GM23338 (cell line): ENCODE measurements at regions not wholly inside any gene's neighbourhood (a gene's known extent, or its start where the extent isn't known, plus 50 kb on each side); places are given as distances from the start of the nearest gene placed in this dataset.

Experiments
- ATAC-seq: fragments of 200-7000 bp; cut with Tn5 transposase; 3 replicates; pipeline ENCODE4 v1.9.1; 2020
- DNase-seq: peaks from one replicate; pipeline ENCODE4 v3.0.0-alpha.2; 2015; ENCODE audit warnings: low spot score
- H2AFZ ChIP-seq: fragments of 200-600 bp; sonication (generic); 2 replicates; pipeline ENCODE4 v1.8.0; 2016; ENCODE audit warnings: antibody characterized with exemption, mild to moderate bottlenecking, moderate library complexity
- H3F3A ChIP-seq: fragments of 200-600 bp; sonication (generic); replicated peaks from 2 replicates; pipeline ENCODE4 v1.8.0; 2017; ENCODE audit warnings: antibody characterized with exemption, mixed run types, low read depth
- H3K27ac ChIP-seq: fragments of 200-600 bp; sonication (generic); 2 replicates; pipeline ENCODE4 v1.6.1; 2016; ENCODE audit warnings: low read depth
- H3K27me3 ChIP-seq: fragments of 200-600 bp; sonication (generic); 2 replicates; pipeline ENCODE4 v1.8.0; 2016; ENCODE audit warnings: mild to moderate bottlenecking, mixed run types, moderate library complexity; ENCODE audit not compliant: insufficient read depth
- H3K36me3 ChIP-seq: fragments of 200-600 bp; sonication (generic); 2 replicates; pipeline ENCODE4 v1.8.0; 2016; ENCODE audit warnings: mild to moderate bottlenecking; ENCODE audit not compliant: insufficient read depth
- H3K4me1 ChIP-seq: fragments of 200-600 bp; sonication (generic); 2 replicates; pipeline ENCODE4 v1.8.0; 2016; ENCODE audit warnings: mild to moderate bottlenecking, moderate library complexity; ENCODE audit not compliant: insufficient read depth
- H3K4me2 ChIP-seq: fragments of 200-600 bp; sonication (generic); 2 replicates; pipeline ENCODE4 v1.7.1; 2017; ENCODE audit warnings: mixed run types
- H3K4me3 ChIP-seq: fragments of 200-600 bp; sonication (generic); 2 replicates; pipeline ENCODE4 v1.6.1; 2016; ENCODE audit warnings: mixed run types
- H3K79me2 ChIP-seq: fragments of 200-600 bp; sonication (generic); replicated peaks from 2 replicates; pipeline ENCODE4 v1.8.0; 2017; ENCODE audit warnings: mild to moderate bottlenecking; ENCODE audit not compliant: insufficient read depth
- H3K9me2 ChIP-seq: fragments of 200-600 bp; sonication (generic); 2 replicates; pipeline ENCODE4 v1.8.0; 2017; ENCODE audit not compliant: insufficient read depth
- H4K20me1 ChIP-seq: fragments of 200-600 bp; sonication (generic); replicated peaks from 2 replicates; pipeline ENCODE4 v1.8.0; 2017; ENCODE audit warnings: mild to moderate bottlenecking; ENCODE audit not compliant: insufficient read depth
- H3K27ac Mint-ChIP-seq: 2 replicates; pipeline ENCODE4 v1.8.0; 2020; ENCODE audit warnings: inconsistent platforms, mild to moderate bottlenecking, moderate library complexity, mixed read lengths
- H3K27me3 Mint-ChIP-seq: 3 replicates; pipeline ENCODE4 v1.8.0; 2022; ENCODE audit warnings: low read depth, mild to moderate bottlenecking, moderate library complexity, mixed read lengths, inconsistent platforms; ENCODE audit not compliant: insufficient read depth, poor library complexity
- H3K36me3 Mint-ChIP-seq: 3 replicates; pipeline ENCODE4 v1.8.0; 2021; ENCODE audit warnings: low read depth, mild to moderate bottlenecking, inconsistent platforms, moderate library complexity, mixed read lengths
- H3K4me1 Mint-ChIP-seq: 3 replicates; pipeline ENCODE4 v1.8.0; 2020; ENCODE audit warnings: mild to moderate bottlenecking, inconsistent platforms, mixed read lengths
- H3K4me3 Mint-ChIP-seq: 3 replicates; pipeline ENCODE4 v1.8.0; 2021; ENCODE audit warnings: moderate library complexity, mild to moderate bottlenecking, inconsistent platforms, mixed read lengths
- H3K9me3 Mint-ChIP-seq: 3 replicates; pipeline ENCODE4 v1.8.0; 2020; ENCODE audit warnings: moderate library complexity, mild to moderate bottlenecking, inconsistent platforms, mixed read lengths
- CREB1 ChIP-seq: fragments of 250-450 bp; sonication (Bioruptor Pico); IDR thresholded peaks from 2 replicates; pipeline ENCODE4 v1.5.0; 2020; ENCODE audit warnings: low read depth, mild to moderate bottlenecking, moderate library complexity
- CTCF ChIP-seq, 2 experiments: fragments of 200-600 bp in 1 of 2; sonication (generic) in 1 of 2; conservative IDR thresholded peaks; 2 replicates each; pipeline versions ENCODE4 v1.5.1 to v1.6.1; 2016 to 2017; ENCODE audit warnings: antibody characterized with exemption in 2 of 2, low read depth in 2 of 2, mild to moderate bottlenecking in 2 of 2, moderate library complexity in 1 of 2
- POLR2AphosphoS5 ChIP-seq: IDR thresholded peaks from 2 replicates; pipeline ENCODE4 v1.6.1; 2016; ENCODE audit warnings: antibody characterized with exemption, low read depth
- REST ChIP-seq: IDR thresholded peaks from one replicate; pipeline ENCODE4 v1.6.1; 2018; ENCODE audit warnings: antibody characterized with exemption; ENCODE audit not compliant: unreplicated experiment
- ZNF462 ChIP-seq: fragments of 250-450 bp; sonication (Bioruptor Pico); IDR thresholded peaks from 2 replicates; pipeline ENCODE4 v1.5.0; 2020; ENCODE audit warnings: mild to moderate bottlenecking, moderate library complexity

- Histone ChIP-seq H2AFZ (no peak overlapping the region), H3K4me2 (no peak overlapping the region), H3K4me1 (no peaks in the 10 kb centered on the region), H3K79me2 (no peaks in the 10 kb centered on the region), H3K27me3 (no peaks in the 10 kb centered on the region), H3K4me3 (no peak overlapping the region), H3K27ac (no peak overlapping the region), H3K9me2 (peaks cover 3% of the 10 kb centered on the region; the same call in 1 of the 2 replicates), H3K36me3 (no peaks in the 10 kb centered on the region), H3F3A (no peaks in the 10 kb centered on the region), H4K20me1 (no peaks in the 10 kb centered on the region)
- Mint-ChIP-seq H3K4me1 (no peaks in the 10 kb centered on the region), H3K27ac (no peak overlapping the region), H3K36me3 (no peaks in the 10 kb centered on the region), H3K27me3 (peaks cover 1% of the 10 kb centered on the region), H3K9me3 (no peaks in the 10 kb centered on the region; the same call in 2 of the 3 replicates), H3K4me3 (no peak overlapping the region)
- no peak for DNase-seq
- no peak for TF ChIP-seq CREB1
- no peak for TF ChIP-seq POLR2AphosphoS5
- TF ChIP-seq CTCF (conservative IDR thresholded peaks at IDR 0.05; ENCODE audit: low read depth in 2 of 2), result no peak
- TF ChIP-seq ZNF462, result no peak
- no peak for TF ChIP-seq REST
- no peak for ATAC-seq
These were observed 165.4 kb upstream of the ZPLD1 start for GRCh38 chr3:102269406-102269805.
